ENCODE measurements at regions not wholly inside any gene's neighbourhood (a gene's known extent, or its start where the extent isn't known, plus 50 kb on each side); places are given as distances from the start of the nearest gene placed in this dataset.

DNA sequence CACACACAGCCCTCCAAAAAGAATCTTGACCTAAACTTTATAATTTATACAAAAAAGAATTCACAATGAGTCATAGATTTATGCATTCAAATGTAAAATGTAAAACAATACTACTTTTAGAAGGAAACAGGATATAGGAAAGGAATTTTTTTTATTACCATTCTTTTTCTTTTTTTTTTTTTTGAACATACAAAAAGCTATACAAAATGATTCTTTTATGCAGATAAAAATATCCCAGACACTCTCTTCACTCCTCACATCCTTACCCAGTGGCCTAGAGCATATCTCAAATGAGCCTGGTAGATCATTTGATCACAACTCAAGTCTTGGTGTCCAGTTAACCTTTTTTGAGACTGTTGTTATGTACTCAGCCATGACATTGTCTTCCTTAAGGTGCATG is 307.3 kb upstream of the KLF3 start:
- Histone ChIP-seq H3K4me1 (replicated peaks in 1 of 4; ENCODE audit: control insufficient read depth in 3 of 4, insufficient read depth in 4 of 4, low read length in 3 of 4) (no peaks in the 10 kb centered on the region), H2BK12ac (ENCODE audit: low read depth, low read length) (no peak overlapping the region), H4K91ac (replicated peaks; ENCODE audit: insufficient read length, low read length) (no peak overlapping the region), H3K4me2 (ENCODE audit: insufficient read depth in 1 of 2, low read depth in 2 of 2, low read length in 2 of 2) (no peak overlapping the region), H3K27ac (ENCODE audit: low read depth, low read length) (no peak overlapping the region), H3K23ac (ENCODE audit: insufficient read length) (no peak overlapping the region), H3K4ac (replicated peaks; ENCODE audit: insufficient read length, low read depth, low read length) (no peak overlapping the region), H3K14ac (ENCODE audit: insufficient read length) (no peak overlapping the region), H4K20me1 (replicated peaks in 1 of 2; ENCODE audit: control insufficient read depth in 1 of 2, insufficient read depth in 2 of 2, low read length in 2 of 2) (no peaks in the 10 kb centered on the region), H3K79me1 (ENCODE audit: low read depth, low read length) (no peaks in the 10 kb centered on the region), H3K9me3 (ENCODE audit: insufficient read depth in 2 of 2, low read depth in 1 of 2, low read length in 1 of 2) (no peaks in the 10 kb centered on the region; a peak in 1 of 4 replicates), H2BK120ac (replicated peaks; ENCODE audit: low read depth, low read length) (no peak overlapping the region), H2BK20ac (ENCODE audit: low read length) (no peak overlapping the region), H3K79me2 (ENCODE audit: control insufficient read depth in 1 of 2, insufficient read depth in 2 of 2, low read length in 2 of 2) (no peaks in the 10 kb centered on the region), H2BK15ac (ENCODE audit: low read length) (no peak overlapping the region), H3K4me3 (ENCODE audit: extremely low read depth in 1 of 4, insufficient read depth in 2 of 4, low read depth in 3 of 4, low read length in 4 of 4) (no peak overlapping the region), H4K5ac (ENCODE audit: insufficient read length, low read depth, low read length) (no peak overlapping the region), H2BK5ac (ENCODE audit: low read depth, low read length) (no peak overlapping the region), H4K8ac (ENCODE audit: extremely low read depth, insufficient read depth, low read length) (no peak overlapping the region), H3K56ac (replicated peaks; ENCODE audit: insufficient read length, low read depth, low read length) (no peak overlapping the region), H3K36me3 (ENCODE audit: control insufficient read depth in 2 of 4, insufficient read depth in 4 of 4, low read length in 3 of 4) (no peaks in the 10 kb centered on the region), H3K23me2 (ENCODE audit: low read depth, low read length) (no peaks in the 10 kb centered on the region), H3K27me3 (replicated peaks in 1 of 4; ENCODE audit: control insufficient read depth in 3 of 4, extremely low read depth in 1 of 4, insufficient read depth in 3 of 4, low read length in 3 of 4) (no peaks in the 10 kb centered on the region), H3K9ac (replicated peaks in 1 of 4; ENCODE audit: extremely low read depth in 1 of 4, low read depth in 3 of 4, low read length in 3 of 4) (no peak overlapping the region), H2AK5ac (ENCODE audit: low read depth, low read length) (no peak overlapping the region), H2AFZ (ENCODE audit: low read length) (no peak overlapping the region), H3K18ac (ENCODE audit: extremely low read depth, low read length) (no peak overlapping the region)
- ChIA-PET POLR2A (ENCODE audit: partially characterized antibody) (no interaction called here), CTCF (ENCODE audit: partially characterized antibody) (no interaction called here)
- DNase-seq (ENCODE audit: low read depth in 1 of 2, low spot score in 2 of 2) (no peak), FAIRE-seq (no peak)
- TF ChIP-seq NANOG (IDR thresholded peaks at IDR 0.05; ENCODE audit: insufficient read depth, low read depth, low read length, poor library complexity, severe bottlenecking), result no peak
- TF ChIP-seq SP2 (IDR thresholded peaks at IDR 0.05; ENCODE audit: low read length), result no peak
- TF ChIP-seq CHD2 (IDR thresholded peaks at IDR 0.05; ENCODE audit: low read length), result no peak
- TF ChIP-seq, protein P1, sequence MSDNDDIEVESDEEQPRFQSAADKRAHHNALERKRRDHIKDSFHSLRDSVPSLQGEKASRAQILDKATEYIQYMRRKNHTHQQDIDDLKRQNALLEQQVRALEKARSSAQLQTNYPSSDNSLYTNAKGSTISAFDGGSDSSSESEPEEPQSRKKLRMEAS (IDR thresholded peaks at IDR 0.05), result no peak
- no peak for TF ChIP-seq SP4 (IDR thresholded peaks at IDR 0.05; ENCODE audit: low read length)
- TF ChIP-seq ASH2L (IDR thresholded peaks at IDR 0.05; ENCODE audit: low read length), result no peak
- no peak for TF ChIP-seq BACH1 (IDR thresholded peaks at IDR 0.05; ENCODE audit: low read length)
- TF ChIP-seq ATF2 (IDR thresholded peaks at IDR 0.05; ENCODE audit: low read length), result no peak
- TF ChIP-seq ATF3 (IDR thresholded peaks at IDR 0.05; ENCODE audit: insufficient read depth, low read depth, low read length), result no peak
- TF ChIP-seq RXRA (IDR thresholded peaks at IDR 0.05; ENCODE audit: insufficient read depth, low read depth, low read length), result no peak
- TF ChIP-seq TAF7 (optimal IDR thresholded peaks at IDR 0.05; ENCODE audit: borderline replicate concordance, low read depth, low read length), result no peak
- TF ChIP-seq SUZ12 (IDR thresholded peaks at IDR 0.05; ENCODE audit: low read length), result no peak
